ENCODE measurements at regions not wholly inside any gene's neighbourhood (a gene's known extent, or its start where the extent isn't known, plus 50 kb on each side); places are given as distances from the start of the nearest gene placed in this dataset.

DNA sequence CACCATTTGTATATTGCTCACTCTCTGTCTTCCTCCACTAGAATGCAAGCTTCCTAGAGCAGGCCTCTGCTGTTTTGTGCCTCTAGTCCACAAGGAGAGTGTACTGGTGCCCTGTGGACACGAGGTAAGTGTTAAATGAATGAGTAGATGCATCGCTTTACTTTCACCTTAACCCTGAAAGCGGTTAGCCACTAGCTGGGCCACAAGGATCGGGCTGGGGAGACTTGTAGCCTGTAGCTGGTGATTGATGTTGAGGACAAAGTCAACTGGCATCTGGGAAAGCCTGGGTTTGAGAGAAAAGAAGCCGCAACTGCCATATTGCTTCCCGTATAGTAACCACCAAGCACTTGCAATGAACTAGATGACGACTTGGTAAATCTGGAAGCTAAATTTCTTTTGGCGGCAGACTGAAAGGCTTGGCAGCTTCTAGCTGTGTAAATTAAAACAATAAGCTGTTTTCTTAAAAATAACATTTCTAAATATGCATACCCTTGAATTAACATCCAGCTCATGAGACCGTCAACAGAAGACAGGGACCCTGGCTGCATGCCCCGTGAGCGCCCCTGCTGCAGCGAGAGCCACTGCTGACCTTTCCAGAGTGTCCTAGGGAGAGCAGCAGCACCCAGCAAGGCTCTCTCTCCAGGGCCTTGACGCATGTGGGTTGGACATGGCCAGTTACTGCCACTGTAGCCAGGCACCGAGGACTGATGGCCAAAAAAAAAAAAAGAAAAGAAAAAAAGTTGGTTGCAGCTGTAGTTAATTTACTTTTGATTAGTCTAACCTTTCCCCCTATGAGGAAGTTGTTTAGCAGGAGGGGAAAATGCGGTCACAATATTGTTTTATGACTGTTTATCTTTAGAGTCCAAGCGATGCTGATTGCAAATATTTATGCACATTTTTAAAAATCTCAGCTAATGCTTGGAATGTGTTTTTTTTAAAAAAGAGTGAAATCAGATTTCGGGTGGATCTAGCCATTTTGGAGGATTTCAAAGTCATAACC is 315.1 kb downstream of the TFAP2C start:
- H3K4me3 Mint-ChIP-seq = no peak overlapping the region; a peak in 1 of 5 replicates
- no peak overlapping the region for H3K56ac ChIP-seq (ENCODE audit: insufficient read length, low read depth, low read length)
- H3K79me1 ChIP-seq (ENCODE audit: insufficient read depth, low read depth, low read length, poor library complexity, severe bottlenecking) = no peaks in the 10 kb centered on the region
- no peak overlapping the region for H4K91ac ChIP-seq (ENCODE audit: insufficient read length, low read depth, low read length)
- no peak overlapping the region for H3K14ac ChIP-seq (ENCODE audit: insufficient read depth, low read length)
- H3K9me3 ChIP-seq (ENCODE audit: control insufficient read depth, low read depth, low read length) = no peaks in the 10 kb centered on the region
- H3K9ac ChIP-seq (ENCODE audit: extremely low read depth, insufficient read length, low read length) = no peak overlapping the region
- no peak overlapping the region for H2BK5ac ChIP-seq (ENCODE audit: insufficient read length, low read length)
- H2BK120ac ChIP-seq (ENCODE audit: low read depth, low read length, poor library complexity, severe bottlenecking) = no peak overlapping the region
- H3K4me1 ChIP-seq (ENCODE audit: insufficient read depth, low read length) = no peaks in the 10 kb centered on the region
- H3K9me3 Mint-ChIP-seq = no peaks in the 10 kb centered on the region
- H3K23ac ChIP-seq (ENCODE audit: insufficient read length, low read depth, low read length) = no peak overlapping the region
- TF ChIP-seq, protein P1, sequence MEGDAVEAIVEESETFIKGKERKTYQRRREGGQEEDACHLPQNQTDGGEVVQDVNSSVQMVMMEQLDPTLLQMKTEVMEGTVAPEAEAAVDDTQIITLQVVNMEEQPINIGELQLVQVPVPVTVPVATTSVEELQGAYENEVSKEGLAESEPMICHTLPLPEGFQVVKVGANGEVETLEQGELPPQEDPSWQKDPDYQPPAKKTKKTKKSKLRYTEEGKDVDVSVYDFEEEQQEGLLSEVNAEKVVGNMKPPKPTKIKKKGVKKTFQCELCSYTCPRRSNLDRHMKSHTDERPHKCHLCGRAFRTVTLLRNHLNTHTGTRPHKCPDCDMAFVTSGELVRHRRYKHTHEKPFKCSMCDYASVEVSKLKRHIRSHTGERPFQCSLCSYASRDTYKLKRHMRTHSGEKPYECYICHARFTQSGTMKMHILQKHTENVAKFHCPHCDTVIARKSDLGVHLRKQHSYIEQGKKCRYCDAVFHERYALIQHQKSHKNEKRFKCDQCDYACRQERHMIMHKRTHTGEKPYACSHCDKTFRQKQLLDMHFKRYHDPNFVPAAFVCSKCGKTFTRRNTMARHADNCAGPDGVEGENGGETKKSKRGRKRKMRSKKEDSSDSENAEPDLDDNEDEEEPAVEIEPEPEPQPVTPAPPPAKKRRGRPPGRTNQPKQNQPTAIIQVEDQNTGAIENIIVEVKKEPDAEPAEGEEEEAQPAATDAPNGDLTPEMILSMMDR (conservative IDR thresholded peaks at IDR 0.05) = no peak
- H2AK5ac ChIP-seq (ENCODE audit: insufficient read length, low read length) = no peak overlapping the region
- no peaks in the 10 kb centered on the region for H3K36me3 Mint-ChIP-seq (ENCODE audit: insufficient read depth in 1 of 3, low read depth in 3 of 3)
- no peak overlapping the region for H4K5ac ChIP-seq (ENCODE audit: insufficient read length, low read depth, low read length)
- no peak overlapping the region for H3K4ac ChIP-seq (ENCODE audit: low read depth, low read length)
- H2BK20ac ChIP-seq (ENCODE audit: low read depth, low read length, poor library complexity, severe bottlenecking) = no peak overlapping the region
- H3K27ac Mint-ChIP-seq = no peak overlapping the region
- H3K18ac ChIP-seq (ENCODE audit: insufficient read length, low read depth, low read length) = no peak overlapping the region
- no peak overlapping the region for H2BK15ac ChIP-seq (ENCODE audit: low read depth, low read length)
- no peak overlapping the region for H4K8ac ChIP-seq (replicated peaks; ENCODE audit: insufficient read length, low read depth, low read length)
- H3K79me2 ChIP-seq (ENCODE audit: insufficient read depth, low read length) = no peaks in the 10 kb centered on the region
- peaks cover 27% of the 10 kb centered on the region for H3K27me3 Mint-ChIP-seq (ENCODE audit: low read depth)
- no peak for DNase-seq
- H2BK12ac ChIP-seq (ENCODE audit: insufficient read length, low read depth, low read length) = no peak overlapping the region
- no peak overlapping the region for H3K27ac ChIP-seq (ENCODE audit: insufficient read length, low read depth, low read length)
- no CpG with 5 or more reads among the region's 17 CpGs for WGBS (ENCODE audit: extremely low coverage, insufficient read length, low lambda C conversion rate)
- no peaks in the 10 kb centered on the region for H3K27me3 ChIP-seq (ENCODE audit: insufficient read depth, low read length)
- no peak overlapping the region for H3K4me2 ChIP-seq (ENCODE audit: insufficient read depth, insufficient read length, low read length)
- no peaks in the 10 kb centered on the region for H4K20me1 ChIP-seq (ENCODE audit: control insufficient read depth, insufficient read depth, insufficient read length)
- no peaks in the 10 kb centered on the region for H3K23me2 ChIP-seq (ENCODE audit: insufficient read length, low read depth, low read length, poor library complexity, severe bottlenecking)
- peaks cover 4 to 5% of the 10 kb centered on the region in 2 experiments; a peak in 3 of 4 replicates for H3K4me1 Mint-ChIP-seq
- no peak overlapping the region for H2AFZ ChIP-seq (ENCODE audit: low read length)
- H3T11ph ChIP-seq (ENCODE audit: low read length) = no peak overlapping the region
